GM12878 (cell line): ENCODE measurements at regions not wholly inside any gene's neighbourhood (a gene's known extent, or its start where the extent isn't known, plus 50 kb on each side); places are given as distances from the start of the nearest gene placed in this dataset.

Experiments
- EP300 ChIP-seq, 2 experiments: fragments of 150-350 bp in 1 of 2; IDR thresholded peaks; 2 replicates each; pipeline ENCODE4 v1.6.1; 2011 to 2012; ENCODE audit warnings: low read depth in 2 of 2, low read length in 2 of 2, borderline replicate concordance in 1 of 2, improper control_type of control experiment in 1 of 2, inconsistent platforms in 1 of 2; ENCODE audit not compliant: control insufficient read depth in 1 of 2
- ESRRA ChIP-seq: IDR thresholded peaks from 2 replicates; pipeline ENCODE4 v1.6.1; 2012; ENCODE audit warnings: mild to moderate bottlenecking, low read length, improper control_type of control experiment
- EZH2 ChIP-seq: IDR thresholded peaks from 2 replicates; pipeline ENCODE4 v1.6.1; 2012; ENCODE audit warnings: low read depth, mild to moderate bottlenecking, control low read depth, inconsistent platforms, low read length, borderline replicate concordance; ENCODE audit not compliant: control insufficient read depth
- HCFC1 ChIP-seq: fragments of 150-350 bp; IDR thresholded peaks from 2 replicates; pipeline ENCODE4 v1.6.1; 2014; ENCODE audit warnings: low read length
- HDAC2 ChIP-seq: fragments of 200-600 bp; sonication (generic); IDR thresholded peaks from 2 replicates; pipeline ENCODE4 v1.6.1; 2017
- NFYB ChIP-seq: IDR thresholded peaks from 2 replicates; pipeline ENCODE4 v1.6.1; 2011; ENCODE audit warnings: low read depth, mild to moderate bottlenecking, low read length, improper control_type of control experiment, moderate library complexity; ENCODE audit not compliant: insufficient read depth
- SPI1 ChIP-seq: IDR thresholded peaks from 2 replicates; pipeline ENCODE4 v1.6.1; 2011; ENCODE audit warnings: low read depth, mild to moderate bottlenecking, low read length, moderate library complexity, borderline replicate concordance; ENCODE audit not compliant: insufficient read depth
- STAT3 ChIP-seq: IDR thresholded peaks from 2 replicates; pipeline ENCODE4 v1.6.1; 2011; ENCODE audit warnings: low read depth, low read length, improper control_type of control experiment
- TF ChIP-seq, protein P1 (sequence below), 3 experiments: IDR thresholded peaks in 2 of 3; conservative IDR thresholded peaks in 1 of 3; 2 replicates each; pipeline ENCODE4 v1.5.1; 2011; ENCODE audit warnings: low read depth in 3 of 3, low read length in 3 of 3, mild to moderate bottlenecking in 3 of 3, control low read depth in 2 of 3, moderate library complexity in 2 of 3, inconsistent platforms in 1 of 3, mixed read lengths in 1 of 3; ENCODE audit not compliant: control insufficient read depth in 2 of 3, insufficient read depth in 1 of 3; ENCODE audit errors: extremely low read depth in 1 of 3

GRCh38 chr6:85364344-85364743, 85.5 kb upstream of the NT5E start:
- TF ChIP-seq HCFC1 (no peak), EZH2 (no peak), NFYB (no peak), STAT3 (no peak), HDAC2 (no peak), SPI1 (no peak), EP300 (IDR thresholded peaks at IDR 0.05; ENCODE audit: borderline replicate concordance in 1 of 2, control insufficient read depth in 1 of 2, low read depth in 2 of 2, low read length in 2 of 2) (no peak), ESRRA (no peak)
- TF ChIP-seq, protein P1, sequence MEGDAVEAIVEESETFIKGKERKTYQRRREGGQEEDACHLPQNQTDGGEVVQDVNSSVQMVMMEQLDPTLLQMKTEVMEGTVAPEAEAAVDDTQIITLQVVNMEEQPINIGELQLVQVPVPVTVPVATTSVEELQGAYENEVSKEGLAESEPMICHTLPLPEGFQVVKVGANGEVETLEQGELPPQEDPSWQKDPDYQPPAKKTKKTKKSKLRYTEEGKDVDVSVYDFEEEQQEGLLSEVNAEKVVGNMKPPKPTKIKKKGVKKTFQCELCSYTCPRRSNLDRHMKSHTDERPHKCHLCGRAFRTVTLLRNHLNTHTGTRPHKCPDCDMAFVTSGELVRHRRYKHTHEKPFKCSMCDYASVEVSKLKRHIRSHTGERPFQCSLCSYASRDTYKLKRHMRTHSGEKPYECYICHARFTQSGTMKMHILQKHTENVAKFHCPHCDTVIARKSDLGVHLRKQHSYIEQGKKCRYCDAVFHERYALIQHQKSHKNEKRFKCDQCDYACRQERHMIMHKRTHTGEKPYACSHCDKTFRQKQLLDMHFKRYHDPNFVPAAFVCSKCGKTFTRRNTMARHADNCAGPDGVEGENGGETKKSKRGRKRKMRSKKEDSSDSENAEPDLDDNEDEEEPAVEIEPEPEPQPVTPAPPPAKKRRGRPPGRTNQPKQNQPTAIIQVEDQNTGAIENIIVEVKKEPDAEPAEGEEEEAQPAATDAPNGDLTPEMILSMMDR (IDR thresholded peaks at IDR 0.05 in 2 of 3, conservative IDR thresholded peaks at IDR 0.05 in 1 of 3; ENCODE audit: control insufficient read depth in 2 of 3, extremely low read depth in 1 of 3, insufficient read depth in 1 of 3, low read depth in 3 of 3, low read length in 3 of 3): no peak
